ENCODE measurements at regions not wholly inside any gene's neighbourhood (a gene's known extent, or its start where the extent isn't known, plus 50 kb on each side); places are given as distances from the start of the nearest gene placed in this dataset.

- H3K4me1 ChIP-seq (ENCODE audit: control insufficient read depth in 1 of 2, insufficient read depth in 2 of 2, low read length in 2 of 2), result no peaks in the 10 kb centered on the region
- intact Hi-C loops (cut with micrococcal nuclease), result no loop called here
- H3K9me2 ChIP-seq (ENCODE audit: insufficient read depth), result no peaks in the 10 kb centered on the region
- no peak overlapping the region for H3K4me2 ChIP-seq (ENCODE audit: low read length)
- H3K36me3 ChIP-seq (ENCODE audit: control insufficient read depth in 1 of 2, insufficient read depth in 2 of 2, low read length in 2 of 2), result no peaks in the 10 kb centered on the region
- no peaks in the 10 kb centered on the region for H3K79me2 ChIP-seq (ENCODE audit: insufficient read depth, low read length)
- CTCF ChIA-PET, result no interaction called here
- no peak overlapping the region for H3K4me3 ChIP-seq (replicated peaks in 1 of 2; ENCODE audit: low read depth in 1 of 2, low read length in 2 of 2)
- no peak for TF ChIP-seq REST (IDR thresholded peaks at IDR 0.05; ENCODE audit: low read depth)
- TF ChIP-seq POLR2A (IDR thresholded peaks at IDR 0.05; ENCODE audit: borderline replicate concordance, extremely low read depth, insufficient read depth, insufficient read length), result no peak
- no peak for TF ChIP-seq ELF1 (IDR thresholded peaks at IDR 0.05; ENCODE audit: borderline replicate concordance, low read depth)
- TF ChIP-seq SRF (IDR thresholded peaks at IDR 0.05; ENCODE audit: low read depth), result no peak
- no peak for TF ChIP-seq POLR2AphosphoS5 (IDR thresholded peaks at IDR 0.05; ENCODE audit: low read depth, low read length)
- TF ChIP-seq EGR1 (IDR thresholded peaks at IDR 0.05; ENCODE audit: low read depth), result no peak
- TF ChIP-seq RAD21 (IDR thresholded peaks at IDR 0.05; ENCODE audit: low read depth), result no peak
- no peak for TF ChIP-seq ATF3 (IDR thresholded peaks at IDR 0.05)
- no peak for ATAC-seq
- BruUV-seq (replicated peaks), result no TSS peak
- H4K20me1 ChIP-seq (ENCODE audit: insufficient read depth), result no peaks in the 10 kb centered on the region
- no peak for DNase-seq (ENCODE audit: low read depth, low spot score)
- no peak overlapping the region for H3K27ac ChIP-seq (ENCODE audit: low read depth, low read length)
- peaks cover 2% of the 10 kb centered on the region; the same call in 1 of the 2 replicates for H3K27me3 ChIP-seq (ENCODE audit: insufficient read depth, low read length)
- H2AFZ ChIP-seq (ENCODE audit: low read depth, low read length, poor library complexity, severe bottlenecking), result no peak overlapping the region
- no peak overlapping the region for H3K9ac ChIP-seq (ENCODE audit: low read length)
- H3K9me3 ChIP-seq (ENCODE audit: control insufficient read depth in 1 of 2, insufficient read depth in 1 of 2, low read depth in 1 of 2, low read length in 2 of 2), result no peaks in the 10 kb centered on the region
- POLR2A ChIA-PET, result no interaction called here
- RAD21 ChIA-PET (ENCODE audit: low non-redundant PET in 1 of 2, low total read pairs in 2 of 2, uncharacterized antibody in 2 of 2, unreplicated experiment in 2 of 2), result no interaction called here
Observed at GRCh38 chr9:14987858-14988257, 77.6 kb upstream of the FREM1 start.

All from HCT116 (cell line).